WTC11 (cell line): ENCODE measurements at regions not wholly inside any gene's neighbourhood (a gene's known extent, or its start where the extent isn't known, plus 50 kb on each side); places are given as distances from the start of the nearest gene placed in this dataset.

Source experiments
- ATAC-seq: fragments of 200-7000 bp; cut with Tn5 transposase; 2 replicates; pipeline ENCODE4 v1.10.0; 2021; ENCODE audit warnings: mild to moderate bottlenecking, moderate library complexity
- CTCF ChIA-PET: fragments of 300-600 bp; sonication (Branson Sonifier 250); formaldehyde crosslinking; loops from one replicate; lab custom pipeline; 2021; ENCODE audit warnings: antibody characterized with exemption; lab: Charles Lee
- POLR2A ChIA-PET: fragments of 350-600 bp; sonication (Branson Sonifier 250); formaldehyde crosslinking; loops from one replicate; lab custom pipeline; 2021; ENCODE audit warnings: antibody characterized with exemption; lab: Charles Lee
- DNase-seq: peaks from one replicate; pipeline ENCODE4 v3.0.0; 2021; ENCODE audit warnings: low spot score
- H3K27ac Mint-ChIP-seq: 2 replicates; pipeline ENCODE4 v1.8.0; 2021; ENCODE audit warnings: mixed read lengths
- H3K27me3 Mint-ChIP-seq: 2 replicates; pipeline ENCODE4 v1.8.0; 2021; ENCODE audit warnings: low read depth, mild to moderate bottlenecking, moderate library complexity, mixed read lengths
- H3K36me3 Mint-ChIP-seq: 2 replicates; pipeline ENCODE4 v1.8.0; 2021; ENCODE audit warnings: mixed read lengths
- H3K4me1 Mint-ChIP-seq: 2 replicates; pipeline ENCODE4 v1.8.0; 2022; ENCODE audit warnings: mixed read lengths
- H3K4me3 Mint-ChIP-seq: 2 replicates; pipeline ENCODE4 v1.8.0; 2021; ENCODE audit warnings: mild to moderate bottlenecking, moderate library complexity, mixed read lengths
- H3K9me3 Mint-ChIP-seq: 2 replicates; pipeline ENCODE4 v1.8.0; 2021; ENCODE audit warnings: mixed read lengths
- ATF6 ChIP-seq: sonication (generic); formaldehyde crosslinking; IDR thresholded peaks from 2 replicates; pipeline ENCODE4 v1.8.1; 2023; ENCODE audit warnings: mild to moderate bottlenecking, missing genetic modification reagents
- E2F1 ChIP-seq: sonication (generic); formaldehyde crosslinking; IDR thresholded peaks from 2 replicates; pipeline ENCODE4 v1.8.0; 2022; ENCODE audit warnings: mild to moderate bottlenecking, missing genetic modification reagents
- E2F5 ChIP-seq: sonication (generic); formaldehyde crosslinking; IDR thresholded peaks from 2 replicates; pipeline ENCODE4 v1.8.1; 2022; ENCODE audit warnings: mild to moderate bottlenecking, moderate library complexity, missing genetic modification reagents
- ERG ChIP-seq: fragments of 250-450 bp; sonication (Bioruptor Pico); IDR thresholded peaks from 2 replicates; pipeline ENCODE4 v1.8.0; 2021; ENCODE audit warnings: mild to moderate bottlenecking
- FOXK1 ChIP-seq: sonication (generic); formaldehyde crosslinking; IDR thresholded peaks from 2 replicates; pipeline ENCODE4 v1.8.0; 2022; ENCODE audit warnings: mild to moderate bottlenecking, moderate library complexity, missing genetic modification reagents
- HMGXB4 ChIP-seq: sonication (generic); formaldehyde crosslinking; IDR thresholded peaks from 2 replicates; pipeline ENCODE4 v1.8.1; 2023; ENCODE audit warnings: mild to moderate bottlenecking, moderate library complexity, missing genetic modification reagents
- MLX ChIP-seq: sonication (generic); formaldehyde crosslinking; IDR thresholded peaks from 2 replicates; pipeline ENCODE4 v1.8.1; 2023; ENCODE audit warnings: mild to moderate bottlenecking, missing genetic modification reagents, moderate library complexity
- NR1H2 ChIP-seq: sonication (generic); formaldehyde crosslinking; IDR thresholded peaks from 2 replicates; pipeline ENCODE4 v1.9.0; 2021; ENCODE audit warnings: mild to moderate bottlenecking, moderate library complexity, missing genetic modification reagents
- OVOL2 ChIP-seq: fragments of 250-450 bp; sonication (Bioruptor Pico); IDR thresholded peaks from 2 replicates; pipeline ENCODE4 v1.9.0; 2021; ENCODE audit warnings: mild to moderate bottlenecking, borderline replicate concordance
- STAT6 ChIP-seq: sonication (generic); formaldehyde crosslinking; conservative IDR thresholded peaks from 2 replicates; pipeline ENCODE4 v1.8.1; 2023; ENCODE audit warnings: mild to moderate bottlenecking, low read depth, missing genetic modification reagents, moderate library complexity
- TCF7 ChIP-seq: sonication (generic); formaldehyde crosslinking; IDR thresholded peaks from 2 replicates; pipeline ENCODE4 v1.8.0; 2022; ENCODE audit warnings: mild to moderate bottlenecking, low read depth, missing genetic modification reagents, moderate library complexity
- TEAD4 ChIP-seq: sonication (generic); formaldehyde crosslinking; IDR thresholded peaks from 2 replicates; pipeline ENCODE4 v1.8.0; 2022; ENCODE audit warnings: mild to moderate bottlenecking, missing genetic modification reagents
- ZNF121 ChIP-seq: sonication (generic); formaldehyde crosslinking; IDR thresholded peaks from 2 replicates; pipeline ENCODE4 v1.8.0; 2023; ENCODE audit warnings: missing genetic modification reagents
- ZNF219 ChIP-seq: sonication (generic); formaldehyde crosslinking; IDR thresholded peaks from 2 replicates; pipeline ENCODE4 v1.8.0; 2023; ENCODE audit warnings: missing genetic modification reagents, mild to moderate bottlenecking, borderline replicate concordance
- ZNF512 ChIP-seq: sonication (generic); formaldehyde crosslinking; IDR thresholded peaks from 2 replicates; pipeline ENCODE4 v1.8.1; 2022; ENCODE audit warnings: missing genetic modification reagents, borderline replicate concordance

GRCh38 chr2:83573060-83573459, 886.0 kb downstream of the SUCLG1 start:
- ChIA-PET CTCF (no interaction called here), POLR2A (no interaction called here)
- no peak for ATAC-seq
- no peak for TF ChIP-seq ZNF512
- TF ChIP-seq E2F1 (CRISPR knock-in tag), result no peak
- no peak for TF ChIP-seq MLX (CRISPR knock-in tag)
- TF ChIP-seq NR1H2, result no peak
- TF ChIP-seq E2F5 (CRISPR knock-in tag), result no peak
- no peak for TF ChIP-seq ATF6 (CRISPR knock-in tag)
- no peak for TF ChIP-seq ERG (CRISPR knock-in tag)
- no peak for TF ChIP-seq TCF7 (CRISPR knock-in tag)
- TF ChIP-seq STAT6 (CRISPR knock-in tag), result no peak
- TF ChIP-seq TEAD4 (CRISPR knock-in tag), result no peak
- TF ChIP-seq OVOL2, result no peak
- no peak for TF ChIP-seq FOXK1 (CRISPR knock-in tag)
- TF ChIP-seq ZNF219 (CRISPR knock-in tag), result no peak
- TF ChIP-seq HMGXB4 (CRISPR knock-in tag), result no peak
- no peak for TF ChIP-seq ZNF121 (CRISPR knock-in tag)
- TF ChIP-seq, all 79 proteins: peak for 0
- Mint-ChIP-seq H3K4me3 (no peak overlapping the region), H3K36me3 (no peaks in the 10 kb centered on the region), H3K27ac (no peak overlapping the region), H3K4me1 (0 out of 2 replicates have a peak, but pooled peaks cover 9% of the 10 kb centered on the region), H3K27me3 (no peaks in the 10 kb centered on the region; the same call in 1 of the 2 replicates), H3K9me3 (no peaks in the 10 kb centered on the region)
- DNase-seq, result no peak
